GM23338 (cell line): ENCODE measurements at regions not wholly inside any gene's neighbourhood (a gene's known extent, or its start where the extent isn't known, plus 50 kb on each side); places are given as distances from the start of the nearest gene placed in this dataset.

Experiments used
- ATAC-seq: fragments of 200-7000 bp; cut with Tn5 transposase; 3 replicates; pipeline ENCODE4 v1.9.1; 2020
- DNase-seq: peaks from one replicate; pipeline ENCODE4 v3.0.0-alpha.2; 2015; ENCODE audit warnings: low spot score
- H2AFZ ChIP-seq: fragments of 200-600 bp; sonication (generic); 2 replicates; pipeline ENCODE4 v1.8.0; 2016; ENCODE audit warnings: antibody characterized with exemption, mild to moderate bottlenecking, moderate library complexity
- H3F3A ChIP-seq: fragments of 200-600 bp; sonication (generic); replicated peaks from 2 replicates; pipeline ENCODE4 v1.8.0; 2017; ENCODE audit warnings: antibody characterized with exemption, mixed run types, low read depth
- H3K27ac ChIP-seq: fragments of 200-600 bp; sonication (generic); 2 replicates; pipeline ENCODE4 v1.6.1; 2016; ENCODE audit warnings: low read depth
- H3K27me3 ChIP-seq: fragments of 200-600 bp; sonication (generic); 2 replicates; pipeline ENCODE4 v1.8.0; 2016; ENCODE audit warnings: mild to moderate bottlenecking, mixed run types, moderate library complexity; ENCODE audit not compliant: insufficient read depth
- H3K36me3 ChIP-seq: fragments of 200-600 bp; sonication (generic); 2 replicates; pipeline ENCODE4 v1.8.0; 2016; ENCODE audit warnings: mild to moderate bottlenecking; ENCODE audit not compliant: insufficient read depth
- H3K4me1 ChIP-seq: fragments of 200-600 bp; sonication (generic); 2 replicates; pipeline ENCODE4 v1.8.0; 2016; ENCODE audit warnings: mild to moderate bottlenecking, moderate library complexity; ENCODE audit not compliant: insufficient read depth
- H3K4me2 ChIP-seq: fragments of 200-600 bp; sonication (generic); 2 replicates; pipeline ENCODE4 v1.7.1; 2017; ENCODE audit warnings: mixed run types
- H3K4me3 ChIP-seq: fragments of 200-600 bp; sonication (generic); 2 replicates; pipeline ENCODE4 v1.6.1; 2016; ENCODE audit warnings: mixed run types
- H3K79me2 ChIP-seq: fragments of 200-600 bp; sonication (generic); replicated peaks from 2 replicates; pipeline ENCODE4 v1.8.0; 2017; ENCODE audit warnings: mild to moderate bottlenecking; ENCODE audit not compliant: insufficient read depth
- H3K9me2 ChIP-seq: fragments of 200-600 bp; sonication (generic); 2 replicates; pipeline ENCODE4 v1.8.0; 2017; ENCODE audit not compliant: insufficient read depth
- H4K20me1 ChIP-seq: fragments of 200-600 bp; sonication (generic); replicated peaks from 2 replicates; pipeline ENCODE4 v1.8.0; 2017; ENCODE audit warnings: mild to moderate bottlenecking; ENCODE audit not compliant: insufficient read depth
- H3K27ac Mint-ChIP-seq: 2 replicates; pipeline ENCODE4 v1.8.0; 2020; ENCODE audit warnings: inconsistent platforms, mild to moderate bottlenecking, moderate library complexity, mixed read lengths
- H3K27me3 Mint-ChIP-seq: 3 replicates; pipeline ENCODE4 v1.8.0; 2022; ENCODE audit warnings: low read depth, mild to moderate bottlenecking, moderate library complexity, mixed read lengths, inconsistent platforms; ENCODE audit not compliant: insufficient read depth, poor library complexity
- H3K36me3 Mint-ChIP-seq: 3 replicates; pipeline ENCODE4 v1.8.0; 2021; ENCODE audit warnings: low read depth, mild to moderate bottlenecking, inconsistent platforms, moderate library complexity, mixed read lengths
- H3K4me1 Mint-ChIP-seq: 3 replicates; pipeline ENCODE4 v1.8.0; 2020; ENCODE audit warnings: mild to moderate bottlenecking, inconsistent platforms, mixed read lengths
- H3K4me3 Mint-ChIP-seq: 3 replicates; pipeline ENCODE4 v1.8.0; 2021; ENCODE audit warnings: moderate library complexity, mild to moderate bottlenecking, inconsistent platforms, mixed read lengths
- H3K9me3 Mint-ChIP-seq: 3 replicates; pipeline ENCODE4 v1.8.0; 2020; ENCODE audit warnings: moderate library complexity, mild to moderate bottlenecking, inconsistent platforms, mixed read lengths
- CREB1 ChIP-seq: fragments of 250-450 bp; sonication (Bioruptor Pico); IDR thresholded peaks from 2 replicates; pipeline ENCODE4 v1.5.0; 2020; ENCODE audit warnings: low read depth, mild to moderate bottlenecking, moderate library complexity
- CTCF ChIP-seq, 2 experiments: fragments of 200-600 bp in 1 of 2; sonication (generic) in 1 of 2; conservative IDR thresholded peaks; 2 replicates each; pipeline versions ENCODE4 v1.5.1 to v1.6.1; 2016 to 2017; ENCODE audit warnings: antibody characterized with exemption in 2 of 2, low read depth in 2 of 2, mild to moderate bottlenecking in 2 of 2, moderate library complexity in 1 of 2
- EZH2 ChIP-seq: fragments of 200-600 bp; sonication (generic); IDR thresholded peaks from one replicate; pipeline ENCODE4 v1.8.0; 2017; ENCODE audit warnings: antibody characterized with exemption, mild to moderate bottlenecking, low read depth; ENCODE audit not compliant: unreplicated experiment
- EZH2phosphoT487 ChIP-seq: fragments of 200-600 bp; sonication (generic); IDR thresholded peaks from one replicate; pipeline ENCODE4 v1.8.1; 2018; ENCODE audit warnings: antibody characterized with exemption; ENCODE audit not compliant: unreplicated experiment
- JUNB ChIP-seq: IDR thresholded peaks from one replicate; pipeline ENCODE4 v1.6.1; 2016; ENCODE audit warnings: antibody characterized with exemption; ENCODE audit not compliant: unreplicated experiment
- NANOG ChIP-seq: IDR thresholded peaks from 2 replicates; pipeline ENCODE4 v1.6.1; 2016; ENCODE audit warnings: antibody characterized with exemption, borderline replicate concordance
- POLR2AphosphoS5 ChIP-seq: IDR thresholded peaks from 2 replicates; pipeline ENCODE4 v1.6.1; 2016; ENCODE audit warnings: antibody characterized with exemption, low read depth
- STAT1 ChIP-seq: IDR thresholded peaks from one replicate; pipeline ENCODE4 v1.6.1; 2016; ENCODE audit warnings: antibody characterized with exemption; ENCODE audit not compliant: unreplicated experiment
- ZNF114 ChIP-seq: fragments of 250-450 bp; sonication (Bioruptor Pico); IDR thresholded peaks from 2 replicates; pipeline ENCODE4 v1.5.0; 2020; ENCODE audit warnings: mild to moderate bottlenecking, moderate library complexity
- ZNF331 ChIP-seq: fragments of 250-450 bp; sonication (Bioruptor Pico); IDR thresholded peaks from 2 replicates; pipeline ENCODE4 v1.5.0; 2020; ENCODE audit warnings: low read depth, mild to moderate bottlenecking, moderate library complexity
- TF ChIP-seq, protein P1 (sequence below): fragments of 250-450 bp; sonication (Bioruptor Pico); IDR thresholded peaks from 2 replicates; pipeline ENCODE4 v1.5.0; 2020; ENCODE audit warnings: mild to moderate bottlenecking, moderate library complexity
- TF ChIP-seq, protein P2 (sequence below): IDR thresholded peaks from 2 replicates; pipeline ENCODE4 v1.6.1; 2016; ENCODE audit warnings: antibody characterized with exemption
- TF ChIP-seq, protein P3 (sequence below): IDR thresholded peaks from one replicate; pipeline ENCODE4 v1.6.1; 2018; ENCODE audit warnings: antibody characterized with exemption; ENCODE audit not compliant: unreplicated experiment

- no peak overlapping the region for H3K4me2 ChIP-seq
- Mint-ChIP-seq H3K9me3 (peaks cover 86% of the 10 kb centered on the region), H3K27me3 (no peaks in the 10 kb centered on the region), H3K27ac (no peak overlapping the region), H3K4me1 (no peaks in the 10 kb centered on the region), H3K4me3 (no peak overlapping the region), H3K36me3 (peaks cover 7% of the 10 kb centered on the region; the same call in 1 of the 3 replicates)
- H3K9me2 ChIP-seq = no peaks in the 10 kb centered on the region
- H3K36me3 ChIP-seq = peaks cover 5% of the 10 kb centered on the region
- TF ChIP-seq EZH2phosphoT487 = no peak
- TF ChIP-seq CTCF (conservative IDR thresholded peaks at IDR 0.05; ENCODE audit: low read depth in 2 of 2) = no peak
- TF ChIP-seq ZNF331 = no peak
- TF ChIP-seq NANOG = no peak
- TF ChIP-seq STAT1 = no peak
- TF ChIP-seq JUNB = no peak
- no peak for TF ChIP-seq ZNF114
- TF ChIP-seq EZH2 = no peak
- TF ChIP-seq, protein P1, sequence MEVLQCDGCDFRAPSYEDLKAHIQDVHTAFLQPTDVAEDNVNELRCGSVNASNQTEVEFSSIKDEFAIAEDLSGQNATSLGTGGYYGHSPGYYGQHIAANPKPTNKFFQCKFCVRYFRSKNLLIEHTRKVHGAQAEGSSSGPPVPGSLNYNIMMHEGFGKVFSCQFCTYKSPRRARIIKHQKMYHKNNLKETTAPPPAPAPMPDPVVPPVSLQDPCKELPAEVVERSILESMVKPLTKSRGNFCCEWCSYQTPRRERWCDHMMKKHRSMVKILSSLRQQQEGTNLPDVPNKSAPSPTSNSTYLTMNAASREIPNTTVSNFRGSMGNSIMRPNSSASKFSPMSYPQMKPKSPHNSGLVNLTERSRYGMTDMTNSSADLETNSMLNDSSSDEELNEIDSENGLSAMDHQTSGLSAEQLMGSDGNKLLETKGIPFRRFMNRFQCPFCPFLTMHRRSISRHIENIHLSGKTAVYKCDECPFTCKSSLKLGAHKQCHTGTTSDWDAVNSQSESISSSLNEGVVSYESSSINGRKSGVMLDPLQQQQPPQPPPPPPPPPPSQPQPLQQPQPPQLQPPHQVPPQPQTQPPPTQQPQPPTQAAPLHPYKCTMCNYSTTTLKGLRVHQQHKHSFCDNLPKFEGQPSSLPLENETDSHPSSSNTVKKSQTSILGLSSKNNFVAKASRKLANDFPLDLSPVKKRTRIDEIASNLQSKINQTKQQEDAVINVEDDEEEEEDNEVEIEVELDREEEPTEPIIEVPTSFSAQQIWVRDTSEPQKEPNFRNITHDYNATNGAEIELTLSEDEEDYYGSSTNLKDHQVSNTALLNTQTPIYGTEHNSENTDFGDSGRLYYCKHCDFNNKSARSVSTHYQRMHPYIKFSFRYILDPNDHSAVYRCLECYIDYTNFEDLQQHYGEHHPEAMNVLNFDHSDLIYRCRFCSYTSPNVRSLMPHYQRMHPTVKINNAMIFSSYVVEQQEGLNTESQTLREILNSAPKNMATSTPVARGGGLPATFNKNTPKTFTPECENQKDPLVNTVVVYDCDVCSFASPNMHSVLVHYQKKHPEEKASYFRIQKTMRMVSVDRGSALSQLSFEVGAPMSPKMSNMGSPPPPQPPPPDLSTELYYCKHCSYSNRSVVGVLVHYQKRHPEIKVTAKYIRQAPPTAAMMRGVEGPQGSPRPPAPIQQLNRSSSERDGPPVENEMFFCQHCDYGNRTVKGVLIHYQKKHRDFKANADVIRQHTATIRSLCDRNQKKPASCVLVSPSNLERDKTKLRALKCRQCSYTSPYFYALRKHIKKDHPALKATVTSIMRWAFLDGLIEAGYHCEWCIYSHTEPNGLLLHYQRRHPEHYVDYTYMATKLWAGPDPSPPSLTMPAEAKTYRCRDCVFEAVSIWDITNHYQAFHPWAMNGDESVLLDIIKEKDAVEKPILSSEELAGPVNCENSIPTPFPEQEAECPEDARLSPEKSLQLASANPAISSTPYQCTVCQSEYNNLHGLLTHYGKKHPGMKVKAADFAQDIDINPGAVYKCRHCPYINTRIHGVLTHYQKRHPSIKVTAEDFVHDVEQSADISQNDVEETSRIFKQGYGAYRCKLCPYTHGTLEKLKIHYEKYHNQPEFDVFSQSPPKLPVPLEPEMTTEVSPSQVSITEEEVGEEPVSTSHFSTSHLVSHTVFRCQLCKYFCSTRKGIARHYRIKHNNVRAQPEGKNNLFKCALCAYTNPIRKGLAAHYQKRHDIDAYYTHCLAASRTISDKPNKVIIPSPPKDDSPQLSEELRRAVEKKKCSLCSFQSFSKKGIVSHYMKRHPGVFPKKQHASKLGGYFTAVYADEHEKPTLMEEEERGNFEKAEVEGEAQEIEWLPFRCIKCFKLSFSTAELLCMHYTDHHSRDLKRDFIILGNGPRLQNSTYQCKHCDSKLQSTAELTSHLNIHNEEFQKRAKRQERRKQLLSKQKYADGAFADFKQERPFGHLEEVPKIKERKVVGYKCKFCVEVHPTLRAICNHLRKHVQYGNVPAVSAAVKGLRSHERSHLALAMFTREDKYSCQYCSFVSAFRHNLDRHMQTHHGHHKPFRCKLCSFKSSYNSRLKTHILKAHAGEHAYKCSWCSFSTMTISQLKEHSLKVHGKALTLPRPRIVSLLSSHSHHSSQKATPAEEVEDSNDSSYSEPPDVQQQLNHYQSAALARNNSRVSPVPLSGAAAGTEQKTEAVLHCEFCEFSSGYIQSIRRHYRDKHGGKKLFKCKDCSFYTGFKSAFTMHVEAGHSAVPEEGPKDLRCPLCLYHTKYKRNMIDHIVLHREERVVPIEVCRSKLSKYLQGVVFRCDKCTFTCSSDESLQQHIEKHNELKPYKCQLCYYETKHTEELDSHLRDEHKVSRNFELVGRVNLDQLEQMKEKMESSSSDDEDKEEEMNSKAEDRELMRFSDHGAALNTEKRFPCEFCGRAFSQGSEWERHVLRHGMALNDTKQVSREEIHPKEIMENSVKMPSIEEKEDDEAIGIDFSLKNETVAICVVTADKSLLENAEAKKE = no peak
- TF ChIP-seq, protein P2, sequence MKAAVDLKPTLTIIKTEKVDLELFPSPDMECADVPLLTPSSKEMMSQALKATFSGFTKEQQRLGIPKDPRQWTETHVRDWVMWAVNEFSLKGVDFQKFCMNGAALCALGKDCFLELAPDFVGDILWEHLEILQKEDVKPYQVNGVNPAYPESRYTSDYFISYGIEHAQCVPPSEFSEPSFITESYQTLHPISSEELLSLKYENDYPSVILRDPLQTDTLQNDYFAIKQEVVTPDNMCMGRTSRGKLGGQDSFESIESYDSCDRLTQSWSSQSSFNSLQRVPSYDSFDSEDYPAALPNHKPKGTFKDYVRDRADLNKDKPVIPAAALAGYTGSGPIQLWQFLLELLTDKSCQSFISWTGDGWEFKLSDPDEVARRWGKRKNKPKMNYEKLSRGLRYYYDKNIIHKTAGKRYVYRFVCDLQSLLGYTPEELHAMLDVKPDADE = no peak
- no peak for TF ChIP-seq CREB1 (CRISPR knock-in tag)
- TF ChIP-seq, protein P3, sequence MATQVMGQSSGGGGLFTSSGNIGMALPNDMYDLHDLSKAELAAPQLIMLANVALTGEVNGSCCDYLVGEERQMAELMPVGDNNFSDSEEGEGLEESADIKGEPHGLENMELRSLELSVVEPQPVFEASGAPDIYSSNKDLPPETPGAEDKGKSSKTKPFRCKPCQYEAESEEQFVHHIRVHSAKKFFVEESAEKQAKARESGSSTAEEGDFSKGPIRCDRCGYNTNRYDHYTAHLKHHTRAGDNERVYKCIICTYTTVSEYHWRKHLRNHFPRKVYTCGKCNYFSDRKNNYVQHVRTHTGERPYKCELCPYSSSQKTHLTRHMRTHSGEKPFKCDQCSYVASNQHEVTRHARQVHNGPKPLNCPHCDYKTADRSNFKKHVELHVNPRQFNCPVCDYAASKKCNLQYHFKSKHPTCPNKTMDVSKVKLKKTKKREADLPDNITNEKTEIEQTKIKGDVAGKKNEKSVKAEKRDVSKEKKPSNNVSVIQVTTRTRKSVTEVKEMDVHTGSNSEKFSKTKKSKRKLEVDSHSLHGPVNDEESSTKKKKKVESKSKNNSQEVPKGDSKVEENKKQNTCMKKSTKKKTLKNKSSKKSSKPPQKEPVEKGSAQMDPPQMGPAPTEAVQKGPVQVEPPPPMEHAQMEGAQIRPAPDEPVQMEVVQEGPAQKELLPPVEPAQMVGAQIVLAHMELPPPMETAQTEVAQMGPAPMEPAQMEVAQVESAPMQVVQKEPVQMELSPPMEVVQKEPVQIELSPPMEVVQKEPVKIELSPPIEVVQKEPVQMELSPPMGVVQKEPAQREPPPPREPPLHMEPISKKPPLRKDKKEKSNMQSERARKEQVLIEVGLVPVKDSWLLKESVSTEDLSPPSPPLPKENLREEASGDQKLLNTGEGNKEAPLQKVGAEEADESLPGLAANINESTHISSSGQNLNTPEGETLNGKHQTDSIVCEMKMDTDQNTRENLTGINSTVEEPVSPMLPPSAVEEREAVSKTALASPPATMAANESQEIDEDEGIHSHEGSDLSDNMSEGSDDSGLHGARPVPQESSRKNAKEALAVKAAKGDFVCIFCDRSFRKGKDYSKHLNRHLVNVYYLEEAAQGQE = no peak
- TF ChIP-seq POLR2AphosphoS5 = no peak
- H3F3A ChIP-seq = no peaks in the 10 kb centered on the region
- no peak overlapping the region for H3K27ac ChIP-seq
- H3K4me3 ChIP-seq = no peak overlapping the region
- H2AFZ ChIP-seq = no peak overlapping the region
- no peaks in the 10 kb centered on the region for H3K79me2 ChIP-seq
- no peaks in the 10 kb centered on the region for H4K20me1 ChIP-seq
- ATAC-seq (no peak), DNase-seq (no peak)
- no peaks in the 10 kb centered on the region for H3K4me1 ChIP-seq
- no peaks in the 10 kb centered on the region for H3K27me3 ChIP-seq
Observed at GRCh38 chr3:5899014-5899761, 711.7 kb downstream of the EDEM1 start.
